IMR-90 (cell line): ENCODE measurements at regions not wholly inside any gene's neighbourhood (a gene's known extent, or its start where the extent isn't known, plus 50 kb on each side); places are given as distances from the start of the nearest gene placed in this dataset.
"Not testable (repeated sequence)": the region's sequence is repeated elsewhere in the genome, so short reads cannot be mapped to it uniquely, and the experiment has no call there.

ENCODE experiments used
- ATAC-seq: fragments of 200-7000 bp; cut with Tn5 transposase; 2 replicates; pipeline ENCODE4 v1.9.1; 2020; ENCODE audit warnings: low read depth, mild to moderate bottlenecking, moderate library complexity
- BruUV-seq: library from RNA; stranded (reverse); fragments of 400-500 nt; replicated peaks from 2 replicates; lab custom pipeline; 2021; lab: Mats Ljungman, UMichigan
- CTCF ChIA-PET: fragments of 300-600 bp; formaldehyde crosslinking; extraction: SDS; loops from one replicate; lab custom pipeline; 2021; ENCODE audit warnings: antibody characterized with exemption; lab: Yijun Ruan, JAX
- POLR2A ChIA-PET: fragments of 300-600 bp; sonication (Branson Sonifier 250); formaldehyde crosslinking; loops from one replicate; lab custom pipeline; 2022; ENCODE audit warnings: antibody characterized with exemption; ENCODE audit not compliant: unreplicated experiment; lab: Charles Lee
- DNase-seq: peaks from one replicate; pipeline ENCODE4 v3.0.0; 2013
- H2AFZ ChIP-seq: replicated peaks from 2 replicates; pipeline ENCODE3; 2013; ENCODE audit warnings: low read length, mild to moderate bottlenecking; ENCODE audit not compliant: poor library complexity
- H2AK5ac ChIP-seq: 2 replicates; pipeline ENCODE4 v1.6.1; 2013; ENCODE audit warnings: low read depth, low read length, inconsistent platforms
- H2AK9ac ChIP-seq: replicated peaks from 2 replicates; pipeline ENCODE3; 2013; ENCODE audit warnings: mild to moderate bottlenecking, low read depth, low read length, moderate library complexity; ENCODE audit not compliant: poor library complexity
- H2BK120ac ChIP-seq: 2 replicates; pipeline ENCODE4 v1.6.1; 2013; ENCODE audit warnings: low read depth, low read length, inconsistent platforms
- H2BK15ac ChIP-seq: 3 replicates; pipeline ENCODE4 v1.6.1; 2013; ENCODE audit warnings: low read depth, low read length, inconsistent platforms
- H2BK20ac ChIP-seq: 2 replicates; pipeline ENCODE4 v1.6.1; 2013; ENCODE audit warnings: low read depth, mild to moderate bottlenecking, inconsistent platforms, low read length, moderate library complexity
- H2BK5ac ChIP-seq: 2 replicates; pipeline ENCODE4 v1.6.1; 2013; ENCODE audit warnings: mild to moderate bottlenecking, low read depth, low read length, inconsistent platforms; ENCODE audit not compliant: poor library complexity, severe bottlenecking
- H3K14ac ChIP-seq: replicated peaks from 2 replicates; pipeline ENCODE4 v1.6.1; 2013; ENCODE audit warnings: low read depth, low read length, inconsistent platforms
- H3K18ac ChIP-seq: 2 replicates; pipeline ENCODE4 v1.6.1; 2013; ENCODE audit warnings: low read depth, low read length, control low read depth
- H3K23ac ChIP-seq: 2 replicates; pipeline ENCODE4 v1.6.1; 2013; ENCODE audit warnings: low read depth, low read length, inconsistent platforms
- H3K27ac ChIP-seq: 2 replicates; pipeline ENCODE4 v1.5.1; 2013; ENCODE audit warnings: mild to moderate bottlenecking, control low read depth, low read length; ENCODE audit not compliant: insufficient read depth
- H3K27me3 ChIP-seq: 2 replicates; pipeline ENCODE4 v1.6.1; 2013; ENCODE audit warnings: low read length; ENCODE audit not compliant: control insufficient read depth, insufficient read depth
- H3K36me3 ChIP-seq: 2 replicates; pipeline ENCODE4 v1.6.1; 2013; ENCODE audit warnings: low read length, mixed read lengths; ENCODE audit not compliant: control insufficient read depth, insufficient read depth
- H3K4ac ChIP-seq: 2 replicates; pipeline ENCODE4 v1.6.1; 2013; ENCODE audit warnings: low read depth, low read length, inconsistent platforms
- H3K4me1 ChIP-seq: 2 replicates; pipeline ENCODE4 v1.6.1; 2013; ENCODE audit warnings: low read length, mixed read lengths; ENCODE audit not compliant: control insufficient read depth, insufficient read depth
- H3K4me2 ChIP-seq: 2 replicates; pipeline ENCODE4 v1.6.1; 2013; ENCODE audit warnings: low read depth, mild to moderate bottlenecking, control low read depth, low read length, moderate library complexity
- H3K4me3 ChIP-seq: 2 replicates; pipeline ENCODE4 v1.5.1; 2013; ENCODE audit warnings: low read depth, mild to moderate bottlenecking, control low read depth, low read length, moderate library complexity; ENCODE audit not compliant: insufficient read depth
- H3K56ac ChIP-seq: 2 replicates; pipeline ENCODE4 v1.6.1; 2013; ENCODE audit warnings: low read length, inconsistent platforms; ENCODE audit not compliant: insufficient read depth; ENCODE audit errors: extremely low read depth
- H3K79me1 ChIP-seq, 2 experiments: 2 replicates each; pipeline ENCODE4 v1.6.1; 2013; ENCODE audit warnings: low read length in 2 of 2, inconsistent platforms in 1 of 2, low read depth in 1 of 2
- H3K9ac ChIP-seq: 2 replicates; pipeline ENCODE4 v1.6.1; 2013; ENCODE audit warnings: low read depth, low read length, control low read depth
- H3K9me1 ChIP-seq: 2 replicates; pipeline ENCODE4 v1.6.1; 2013; ENCODE audit warnings: low read length, inconsistent platforms; ENCODE audit not compliant: insufficient read depth
- H3K9me3 ChIP-seq: 2 replicates; pipeline ENCODE4 v1.6.1; 2013; ENCODE audit warnings: low read length; ENCODE audit not compliant: control insufficient read depth, insufficient read depth
- H4K20me1 ChIP-seq: 2 replicates; pipeline ENCODE4 v1.6.1; 2013; ENCODE audit warnings: low read length, inconsistent platforms; ENCODE audit not compliant: insufficient read depth
- H4K5ac ChIP-seq: 2 replicates; pipeline ENCODE4 v1.6.1; 2013; ENCODE audit warnings: mild to moderate bottlenecking, low read depth, low read length, control low read depth
- H4K8ac ChIP-seq, 2 experiments: 2 replicates each; pipeline ENCODE4 v1.6.1; 2013; ENCODE audit warnings: low read depth in 2 of 2, low read length in 2 of 2, control low read depth in 1 of 2, inconsistent platforms in 1 of 2
- H4K91ac ChIP-seq: 2 replicates; pipeline ENCODE4 v1.6.1; 2013; ENCODE audit warnings: low read depth, low read length, inconsistent platforms; ENCODE audit not compliant: insufficient read depth
- RFX5 ChIP-seq: IDR thresholded peaks from 2 replicates; pipeline ENCODE4 v1.8.0; 2012; ENCODE audit warnings: low read depth, mild to moderate bottlenecking, low read length, moderate library complexity
- whole genome bisulfite sequencing, 2 experiments: methylation state at CpG; one replicate each; pipeline versions ENCODE4 v1.1.5 to v1.1.7; 2013; ENCODE audit warnings: missing lambda C conversion rate in 2 of 2; ENCODE audit not compliant: insufficient read length in 1 of 2; ENCODE audit errors: extremely low coverage in 2 of 2; 5-methylcytosine and 5-hydroxymethylcytosine counted together
- dilution Hi-C: fragments of 300-500 bp; cut with HindIII; formaldehyde crosslinking; loops from one replicate; pipeline ENCODE4 v1.14.3; 2018; ENCODE audit warnings: low sequenced_read_pairs; ENCODE audit not compliant: unreplicated experiment
- in situ Hi-C: fragments of 300-500 bp; cut with MboI; formaldehyde crosslinking; loops from 3 replicates; pipeline ENCODE4 v1.14.3; 2019; ENCODE audit warnings: low sequenced_read_pairs, inconsistent platforms, mixed read lengths
- intact Hi-C: fragments of 100-400 bp; cut with micrococcal nuclease; formaldehyde crosslinking; loops from 2 replicates; pipeline ENCODE4 v1.10.0; 2022
- TF ChIP-seq, protein P1 (sequence below): conservative IDR thresholded peaks from 2 replicates; pipeline ENCODE4 v1.5.1; 2012; ENCODE audit warnings: mild to moderate bottlenecking, low read depth, low read length, improper control_type of control experiment

DNA sequence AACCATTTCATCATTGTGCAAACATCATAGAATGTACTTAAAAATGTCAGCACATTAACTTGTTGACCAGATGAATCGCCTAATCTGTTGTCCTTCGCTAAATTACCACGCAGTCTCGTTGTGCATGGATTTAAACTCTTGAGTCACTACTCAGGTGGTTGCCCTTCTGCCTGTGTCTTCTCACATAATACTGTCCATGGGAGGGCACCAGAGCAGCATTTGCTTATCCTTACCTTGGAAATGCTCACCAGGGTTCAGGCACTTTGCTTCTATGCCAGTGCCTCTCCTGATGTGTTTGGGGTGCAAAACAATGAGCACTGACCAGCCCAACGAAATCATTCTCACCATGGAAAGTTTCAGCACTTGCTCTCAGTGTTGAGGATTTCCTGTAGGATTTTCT lies 559.9 kb downstream of the RWDD3 start:
- no peak overlapping the region for H3K4me3 ChIP-seq
- no peak overlapping the region for H3K27ac ChIP-seq
- no peak overlapping the region for H2AK5ac ChIP-seq
- H3K27me3 ChIP-seq, result no peaks in the 10 kb centered on the region
- H3K14ac ChIP-seq, result no peak overlapping the region
- ATAC-seq, result no peak
- no peak overlapping the region for H2BK15ac ChIP-seq
- H4K91ac ChIP-seq, result no peak overlapping the region
- no peak overlapping the region for H2AK9ac ChIP-seq
- H3K9me3 ChIP-seq, result no peaks in the 10 kb centered on the region
- H3K4me2 ChIP-seq, result no peak overlapping the region
- ChIA-PET CTCF (no interaction called here), POLR2A (no interaction called here)
- no peak overlapping the region for H3K18ac ChIP-seq
- H4K8ac ChIP-seq, result no peak overlapping the region
- in situ Hi-C loops (no loop called here), intact Hi-C loops (loop anchor here (5.0 kb wide), 1 partner anchor 47 kb away; no protein-coding TSS in a partner anchor), dilution Hi-C loops (no loop called here)
- H4K20me1 ChIP-seq, result no peaks in the 10 kb centered on the region
- WGBS, 2 experiments, result 57% methylated on average over 1 of the region's 5 CpGs; no CpG with 5 or more reads in 1 of the 2 experiments
- no peak overlapping the region for H3K4ac ChIP-seq
- DNase-seq, result no peak
- no peaks in the 10 kb centered on the region for H3K4me1 ChIP-seq
- no peaks in the 10 kb centered on the region for H3K79me1 ChIP-seq
- no peak for TF ChIP-seq RFX5
- TF ChIP-seq, protein P1, sequence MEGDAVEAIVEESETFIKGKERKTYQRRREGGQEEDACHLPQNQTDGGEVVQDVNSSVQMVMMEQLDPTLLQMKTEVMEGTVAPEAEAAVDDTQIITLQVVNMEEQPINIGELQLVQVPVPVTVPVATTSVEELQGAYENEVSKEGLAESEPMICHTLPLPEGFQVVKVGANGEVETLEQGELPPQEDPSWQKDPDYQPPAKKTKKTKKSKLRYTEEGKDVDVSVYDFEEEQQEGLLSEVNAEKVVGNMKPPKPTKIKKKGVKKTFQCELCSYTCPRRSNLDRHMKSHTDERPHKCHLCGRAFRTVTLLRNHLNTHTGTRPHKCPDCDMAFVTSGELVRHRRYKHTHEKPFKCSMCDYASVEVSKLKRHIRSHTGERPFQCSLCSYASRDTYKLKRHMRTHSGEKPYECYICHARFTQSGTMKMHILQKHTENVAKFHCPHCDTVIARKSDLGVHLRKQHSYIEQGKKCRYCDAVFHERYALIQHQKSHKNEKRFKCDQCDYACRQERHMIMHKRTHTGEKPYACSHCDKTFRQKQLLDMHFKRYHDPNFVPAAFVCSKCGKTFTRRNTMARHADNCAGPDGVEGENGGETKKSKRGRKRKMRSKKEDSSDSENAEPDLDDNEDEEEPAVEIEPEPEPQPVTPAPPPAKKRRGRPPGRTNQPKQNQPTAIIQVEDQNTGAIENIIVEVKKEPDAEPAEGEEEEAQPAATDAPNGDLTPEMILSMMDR, result 0 out of 2 replicates have a peak, but pooled peaks have one; percentile 13
- H3K9me1 ChIP-seq, result no peaks in the 10 kb centered on the region
- no peak overlapping the region for H4K5ac ChIP-seq
- no peak overlapping the region for H2BK20ac ChIP-seq
- no TSS peak for BruUV-seq
- no peak overlapping the region for H2BK120ac ChIP-seq
- H3K9ac ChIP-seq, result no peak overlapping the region
- H3K36me3 ChIP-seq, result no peaks in the 10 kb centered on the region
- H3K23ac ChIP-seq, result no peak overlapping the region
- H2BK5ac ChIP-seq, result no peak overlapping the region
- no peak overlapping the region for H3K56ac ChIP-seq
- no peak overlapping the region for H2AFZ ChIP-seq

- H4K8ac ChIP-seq, H3K9ac ChIP-seq, in situ Hi-C loops, H3K4me1 ChIP-seq, H3K27me3 ChIP-seq, H2AFZ ChIP-seq, H2BK5ac ChIP-seq, H3K14ac ChIP-seq, H4K91ac ChIP-seq, dilution Hi-C loops, ATAC-seq, BruUV-seq, H4K5ac ChIP-seq, H4K20me1 ChIP-seq, H3K56ac ChIP-seq, H3K27ac ChIP-seq, H2BK120ac ChIP-seq, H3K18ac ChIP-seq, CTCF ChIA-PET, POLR2A ChIA-PET, H3K9me1 ChIP-seq, H3K4ac ChIP-seq, H3K4me2 ChIP-seq, H2BK15ac ChIP-seq, H3K4me3 ChIP-seq, H3K23ac ChIP-seq, H3K79me1 ChIP-seq, H2AK9ac ChIP-seq, H2AK5ac ChIP-seq, DNase-seq, H3K36me3 ChIP-seq, intact Hi-C loops, H2BK20ac ChIP-seq, H3K9me3 ChIP-seq: not testable (repeated sequence)
- 10% methylated on average over 2 of the region's 2 CpGs; no CpG with 5 or more reads in 1 of the 2 experiments for WGBS, 2 experiments
Measured at GRCh38 chr1:95797761-95798160, 563.8 kb downstream of the RWDD3 start.
